Left ventricle myocardium inferior (tissue), 1 donor: ENCODE measurements at regions not wholly inside any gene's neighbourhood (a gene's known extent, or its start where the extent isn't known, plus 50 kb on each side); places are given as distances from the start of the nearest gene placed in this dataset.
"Not testable (repeated sequence)": the region's sequence is repeated elsewhere in the genome, so short reads cannot be mapped to it uniquely, and the experiment has no call there.

ENCODE experiments used
- DNase-seq: peaks from one replicate; pipeline ENCODE4 v3.0.0-alpha.2; 2020
- H3K27ac ChIP-seq: fragments of 200-600 bp; replicated peaks from 2 replicates; pipeline ENCODE4 v1.8.0; 2021
- H3K27me3 ChIP-seq: fragments of 200-600 bp; 2 replicates; pipeline ENCODE4 v1.8.0; 2021; ENCODE audit warnings: low read depth
- H3K36me3 ChIP-seq: fragments of 200-600 bp; 2 replicates; pipeline ENCODE4 v1.8.0; 2021
- H3K4me1 ChIP-seq: fragments of 200-600 bp; 2 replicates; pipeline ENCODE4 v1.8.0; 2021
- H3K4me3 ChIP-seq: fragments of 200-600 bp; 2 replicates; pipeline ENCODE4 v1.8.0; 2021; ENCODE audit warnings: mild to moderate bottlenecking, moderate library complexity
- H3K9me3 ChIP-seq: fragments of 200-600 bp; replicated peaks from 2 replicates; pipeline ENCODE4 v1.8.0; 2021
- intact Hi-C: fragments of 100-400 bp; cut with micrococcal nuclease; formaldehyde crosslinking; loops from one replicate; pipeline ENCODE4 v1.11.0; 2022
- TF ChIP-seq, protein P1 (sequence below): fragments of 200-600 bp; IDR thresholded peaks from 2 replicates; pipeline ENCODE4 v1.8.0; 2021; ENCODE audit warnings: antibody characterized with exemption, mild to moderate bottlenecking, borderline replicate concordance
- donor health status: DM: no; HTN: yes; CAD: no; lungs with severe emphysema.

DNA sequence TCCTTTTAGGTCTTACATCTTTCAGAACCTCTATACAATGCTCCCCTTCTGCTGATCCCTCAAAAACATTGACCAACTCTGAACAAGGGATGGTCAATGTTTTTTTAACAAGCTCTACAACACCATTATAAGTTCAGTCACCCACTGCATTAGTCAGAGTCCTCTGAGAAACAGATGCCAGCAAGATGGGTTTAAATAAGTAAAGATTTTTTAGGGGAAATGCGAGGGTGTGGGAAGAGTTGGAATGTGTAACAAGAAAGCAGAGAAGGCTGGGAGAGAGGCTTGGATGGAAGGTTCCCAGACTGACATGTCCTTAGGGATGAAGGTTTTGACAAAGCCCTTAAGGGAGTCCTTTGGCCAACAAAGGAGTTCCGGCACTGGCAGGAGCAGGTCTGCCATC is 478.3 kb downstream of the FRK start:
- no peak for DNase-seq
- H3K9me3 ChIP-seq = no peaks in the 10 kb centered on the region
- H3K4me3 ChIP-seq = no peak overlapping the region
- H3K4me1 ChIP-seq = no peaks in the 10 kb centered on the region
- intact Hi-C loops = no loop called here
- TF ChIP-seq, protein P1, sequence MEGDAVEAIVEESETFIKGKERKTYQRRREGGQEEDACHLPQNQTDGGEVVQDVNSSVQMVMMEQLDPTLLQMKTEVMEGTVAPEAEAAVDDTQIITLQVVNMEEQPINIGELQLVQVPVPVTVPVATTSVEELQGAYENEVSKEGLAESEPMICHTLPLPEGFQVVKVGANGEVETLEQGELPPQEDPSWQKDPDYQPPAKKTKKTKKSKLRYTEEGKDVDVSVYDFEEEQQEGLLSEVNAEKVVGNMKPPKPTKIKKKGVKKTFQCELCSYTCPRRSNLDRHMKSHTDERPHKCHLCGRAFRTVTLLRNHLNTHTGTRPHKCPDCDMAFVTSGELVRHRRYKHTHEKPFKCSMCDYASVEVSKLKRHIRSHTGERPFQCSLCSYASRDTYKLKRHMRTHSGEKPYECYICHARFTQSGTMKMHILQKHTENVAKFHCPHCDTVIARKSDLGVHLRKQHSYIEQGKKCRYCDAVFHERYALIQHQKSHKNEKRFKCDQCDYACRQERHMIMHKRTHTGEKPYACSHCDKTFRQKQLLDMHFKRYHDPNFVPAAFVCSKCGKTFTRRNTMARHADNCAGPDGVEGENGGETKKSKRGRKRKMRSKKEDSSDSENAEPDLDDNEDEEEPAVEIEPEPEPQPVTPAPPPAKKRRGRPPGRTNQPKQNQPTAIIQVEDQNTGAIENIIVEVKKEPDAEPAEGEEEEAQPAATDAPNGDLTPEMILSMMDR = no peak
- no peaks in the 10 kb centered on the region for H3K36me3 ChIP-seq
- no peaks in the 10 kb centered on the region for H3K27me3 ChIP-seq
- no peak overlapping the region for H3K27ac ChIP-seq

DNA sequence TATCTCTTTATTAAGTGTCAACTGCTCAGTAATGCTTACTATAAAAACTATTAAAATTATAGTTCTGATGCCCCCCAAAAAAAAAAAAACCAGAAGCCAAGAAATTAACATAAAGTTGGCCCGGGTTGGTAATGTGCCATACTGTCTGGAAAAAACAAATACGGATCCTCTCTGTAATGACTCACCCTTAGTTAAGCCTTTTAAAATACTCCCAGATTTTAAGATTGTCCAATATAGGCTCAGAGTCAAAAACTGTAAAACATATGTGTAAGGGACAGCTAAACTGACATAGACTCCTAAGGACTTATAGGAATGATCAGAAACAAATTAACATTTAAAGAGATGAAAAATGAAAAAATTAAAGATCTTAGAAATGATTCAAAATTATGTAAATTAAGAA is 481.1 kb downstream of the FRK start:
- H3K9me3 ChIP-seq, H3K27me3 ChIP-seq, DNase-seq, H3K4me3 ChIP-seq, intact Hi-C loops, H3K36me3 ChIP-seq, H3K27ac ChIP-seq, H3K4me1 ChIP-seq: not testable (repeated sequence)

DNA sequence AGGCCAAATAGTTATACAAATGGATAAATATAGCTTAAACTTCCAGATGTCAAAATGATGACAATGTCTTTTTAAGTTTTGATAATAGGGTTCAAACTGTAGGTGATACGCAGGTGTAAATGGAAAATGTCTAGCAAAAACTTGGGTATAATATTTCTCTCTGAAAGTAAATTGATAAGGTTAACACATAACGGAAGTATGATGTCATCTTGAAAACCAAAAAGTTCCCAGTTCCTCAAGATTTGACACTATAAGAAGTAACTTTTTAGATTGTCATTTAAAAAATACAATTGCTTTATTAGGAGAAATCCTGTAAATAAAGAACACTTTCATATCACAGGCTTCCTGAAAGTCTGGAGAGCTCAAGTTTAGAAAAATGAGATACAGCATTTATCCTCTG is 483.4 kb downstream of the FRK start:
- no peak overlapping the region for H3K4me3 ChIP-seq
- H3K27ac ChIP-seq = no peak overlapping the region
- no peaks in the 10 kb centered on the region for H3K36me3 ChIP-seq
- intact Hi-C loops = no loop called here
- no peaks in the 10 kb centered on the region for H3K4me1 ChIP-seq
- no peaks in the 10 kb centered on the region for H3K9me3 ChIP-seq
- no peaks in the 10 kb centered on the region for H3K27me3 ChIP-seq
- DNase-seq = no peak
- TF ChIP-seq, protein P1 = no peak

DNA sequence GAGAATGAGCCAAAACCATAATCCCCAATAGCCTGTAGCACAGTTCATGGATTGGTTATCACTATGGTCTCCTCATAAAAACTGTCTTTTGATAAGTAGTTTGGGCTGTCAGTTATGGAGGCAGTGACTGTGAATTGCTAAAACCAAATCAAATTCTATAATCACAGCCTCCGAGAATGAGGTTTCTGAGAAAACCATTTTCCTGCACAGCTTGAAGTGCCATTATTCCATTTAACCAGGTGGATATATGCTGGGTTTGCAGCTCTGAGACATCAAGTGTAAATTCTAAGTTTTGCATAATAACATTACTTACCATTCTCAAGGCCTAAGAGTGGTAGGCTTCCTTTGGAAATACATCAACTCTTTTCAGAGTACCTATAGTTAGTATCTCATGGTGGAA is 485.4 kb downstream of the FRK start:
- intact Hi-C loops = no loop called here
- Histone ChIP-seq H3K9me3 (no peaks in the 10 kb centered on the region), H3K27me3 (no peaks in the 10 kb centered on the region), H3K36me3 (no peaks in the 10 kb centered on the region), H3K4me3 (no peak overlapping the region), H3K4me1 (no peaks in the 10 kb centered on the region), H3K27ac (no peak overlapping the region)
- DNase-seq = no peak
- TF ChIP-seq, protein P1 = no peak

DNA sequence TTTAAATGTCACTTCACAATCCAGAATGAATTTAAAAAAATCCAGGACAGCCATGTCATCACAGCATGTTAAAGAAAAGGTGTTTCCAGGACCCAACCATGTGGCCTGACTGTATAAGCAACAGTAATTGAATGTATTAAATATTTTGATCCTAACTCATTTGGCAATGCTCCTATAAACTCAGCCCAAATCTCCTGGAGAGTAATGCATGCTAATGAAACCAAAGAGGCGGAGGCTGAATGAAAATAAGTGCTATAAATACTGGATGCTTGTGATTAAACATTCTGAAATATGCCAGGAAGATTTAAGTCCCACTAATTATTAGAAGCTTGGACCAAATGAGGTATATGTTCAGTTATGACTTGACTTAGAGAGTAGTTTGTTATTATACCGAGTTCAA is 486.8 kb downstream of the FRK start:
- H3K4me3 ChIP-seq = no peak overlapping the region
- intact Hi-C loops = no loop called here
- H3K9me3 ChIP-seq = peaks cover 7% of the 10 kb centered on the region
- no peak for DNase-seq
- no peak overlapping the region for H3K27ac ChIP-seq
- TF ChIP-seq, protein P1 = no peak
- no peaks in the 10 kb centered on the region for H3K4me1 ChIP-seq
- no peaks in the 10 kb centered on the region for H3K36me3 ChIP-seq
- no peaks in the 10 kb centered on the region for H3K27me3 ChIP-seq

DNA sequence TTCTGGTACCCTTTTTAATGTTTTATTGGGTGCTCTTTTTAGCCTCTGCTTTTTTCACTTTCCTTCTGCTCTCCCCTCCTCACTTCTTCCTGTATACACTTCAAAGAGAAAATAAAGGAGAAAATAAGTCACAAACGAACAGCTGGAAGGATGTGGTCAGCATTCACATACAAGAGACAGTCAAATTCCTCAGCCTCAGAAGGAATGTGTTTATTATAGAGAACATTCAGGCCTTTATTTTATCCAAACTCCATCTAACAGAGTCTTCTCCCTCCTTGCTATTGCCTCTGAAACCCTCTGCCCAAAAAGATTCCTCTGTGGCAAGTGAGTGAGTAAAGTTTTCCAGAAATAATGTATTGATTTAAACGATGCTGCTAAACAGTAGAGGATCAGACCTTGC is 490.4 kb downstream of the FRK start:
- TF ChIP-seq, protein P1 = no peak
- Histone ChIP-seq H3K4me1 (no peaks in the 10 kb centered on the region), H3K4me3 (no peak overlapping the region), H3K9me3 (peaks cover 27% of the 10 kb centered on the region), H3K36me3 (no peaks in the 10 kb centered on the region), H3K27ac (no peak overlapping the region), H3K27me3 (no peaks in the 10 kb centered on the region)
- intact Hi-C loops = no loop called here
- no peak for DNase-seq
